ENCODE measurements at regions not wholly inside any gene's neighbourhood (a gene's known extent, or its start where the extent isn't known, plus 50 kb on each side); places are given as distances from the start of the nearest gene placed in this dataset.

DNA sequence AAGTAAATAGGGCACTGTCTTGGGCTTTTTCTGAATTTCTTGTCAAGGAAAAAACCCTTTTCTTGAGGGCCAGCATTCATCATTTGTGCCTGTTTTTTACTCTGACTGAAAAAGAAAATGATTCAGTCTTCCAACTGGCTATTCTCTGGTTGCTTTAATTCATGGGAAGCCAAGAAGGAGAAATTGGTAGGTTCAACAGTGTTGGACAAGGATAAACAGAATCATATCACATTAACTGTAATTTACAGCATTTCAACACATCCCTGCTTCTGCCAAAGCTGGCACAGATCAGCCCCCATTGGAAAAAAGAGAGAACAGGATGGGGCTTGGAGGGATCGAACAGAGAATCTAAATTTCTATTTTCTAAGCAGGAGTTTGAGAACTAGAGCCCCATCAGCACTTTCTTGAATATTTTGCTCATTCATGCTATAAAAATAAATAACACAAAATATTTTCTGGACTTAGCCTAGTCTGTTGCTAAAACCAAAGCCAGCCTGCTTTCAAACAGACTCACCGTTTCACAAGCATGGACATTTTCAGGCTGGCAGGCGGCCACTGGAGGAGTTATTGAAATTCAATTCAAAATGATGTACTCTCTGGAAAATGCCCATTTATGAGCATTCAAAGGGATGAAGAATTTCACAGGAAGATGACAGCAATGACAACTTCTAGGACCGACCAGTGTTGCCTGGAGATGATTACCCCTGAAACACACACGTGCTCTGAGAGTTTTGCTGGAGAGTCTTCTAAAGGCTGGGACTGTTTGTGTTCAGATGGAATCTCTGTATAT lies 181.2 kb downstream of the WNT5A start:
- TF ChIP-seq POLR2A (IDR thresholded peaks at IDR 0.05) (no peak), CTCF (IDR thresholded peaks at IDR 0.05) (no peak)
